Astrocyte of the spinal cord (primary cell): ENCODE measurements at regions not wholly inside any gene's neighbourhood (a gene's known extent, or its start where the extent isn't known, plus 50 kb on each side); places are given as distances from the start of the nearest gene placed in this dataset.
"Not testable (repeated sequence)": the region's sequence is repeated elsewhere in the genome, so short reads cannot be mapped to it uniquely, and the experiment has no call there.

Experiments
- DNase-seq: peaks from one replicate; pipeline ENCODE4 v3.0.0; 2011; ENCODE audit warnings: low read depth, low spot score
- H3K4me3 ChIP-seq: 2 replicates; pipeline ENCODE4 v1.5.1; 2011; ENCODE audit warnings: low read depth, mild to moderate bottlenecking, low read length, moderate library complexity
- CTCF ChIP-seq: IDR thresholded peaks from 2 replicates; pipeline ENCODE4 v1.5.1; 2012; ENCODE audit warnings: low read depth, mild to moderate bottlenecking, low read length, inconsistent platforms
- in situ Hi-C: cut with HindIII; loops from 2 replicates; pipeline ENCODE4 v1.10.0; 2017; ENCODE audit warnings: low sequenced_read_pairs

GRCh38 chr1:182303778-182304177 is 87.8 kb downstream of the GLUL start:
- in situ Hi-C loops: no loop called here
- TF ChIP-seq CTCF: no peak
- H3K4me3 ChIP-seq: no peak overlapping the region
- DNase-seq: no peak

GRCh38 chr1:182301467-182302198 is 90.0 kb downstream of the GLUL start:
- no peak for TF ChIP-seq CTCF
- peak; percentile 53 for DNase-seq
- no peak overlapping the region for H3K4me3 ChIP-seq
- in situ Hi-C loops: no loop called here

GRCh38 chr1:182301026-182301436 is 90.6 kb downstream of the GLUL start:
- in situ Hi-C loops: no loop called here
- TF ChIP-seq CTCF: no peak
- DNase-seq: no peak
- H3K4me3 ChIP-seq: no peak overlapping the region

- peak; percentile 9 for DNase-seq
- in situ Hi-C loops: no loop called here
- TF ChIP-seq CTCF: no peak
- no peak overlapping the region for H3K4me3 ChIP-seq
These were observed 91.6 kb downstream of the GLUL start for GRCh38 chr1:182299728-182300616.

GRCh38 chr1:182299054-182299727 is 92.4 kb downstream of the GLUL start:
- H3K4me3 ChIP-seq, in situ Hi-C loops, DNase-seq: not testable (repeated sequence)

- in situ Hi-C loops: no loop called here
- no peak for TF ChIP-seq CTCF
- DNase-seq: no peak
- H3K4me3 ChIP-seq: no peak overlapping the region
These were observed 94.3 kb downstream of the GLUL start for GRCh38 chr1:182297335-182297734.
